B cell (primary cell): ENCODE measurements at regions not wholly inside any gene's neighbourhood (a gene's known extent, or its start where the extent isn't known, plus 50 kb on each side); places are given as distances from the start of the nearest gene placed in this dataset.

ENCODE experiments used
- ATAC-seq: fragments of 200-7000 bp; cut with Tn5 transposase; one replicate; pipeline ENCODE4 v1.10.0; 2021; ENCODE audit warnings: low read depth, mild to moderate bottlenecking, moderate number of reproducible peaks, moderate library complexity
- CTCF ChIA-PET: fragments of 350-600 bp; sonication (Branson Sonifier 250); formaldehyde crosslinking; loops from one replicate; lab custom pipeline; 2021; ENCODE audit warnings: antibody characterized with exemption, inconsistent platforms; lab: Charles Lee
- POLR2A ChIA-PET: fragments of 350-600 bp; sonication (Branson Sonifier 250); formaldehyde crosslinking; loops from one replicate; lab custom pipeline; 2021; ENCODE audit warnings: antibody characterized with exemption; lab: Charles Lee
- DNase-seq: peaks from one replicate; pipeline ENCODE4 v3.0.0; 2013
- H2AFZ ChIP-seq: 2 replicates; pipeline ENCODE4 v1.6.1; 2012; ENCODE audit warnings: mild to moderate bottlenecking, low read depth, low read length; ENCODE audit not compliant: insufficient read depth, poor library complexity, severe bottlenecking
- H3K27ac ChIP-seq, 2 donors: 1 replicate in 1 of 2; 2 replicates in 1 of 2; pipeline ENCODE4 v1.5.1; 2012 to 2013; ENCODE audit warnings: low read length in 2 of 2, mild to moderate bottlenecking in 2 of 2, moderate library complexity in 1 of 2
- H3K27me3 ChIP-seq, 4 experiments: fragments of 200-600 bp in 1 of 4; sonication (generic) in 1 of 4; replicated peaks in 1 of 4; 1 replicate in 2 of 4; 2 replicates in 2 of 4; pipeline versions ENCODE4 v1.6.1 to v1.7.0; 2013 to 2016; ENCODE audit warnings: low read length in 3 of 4, mild to moderate bottlenecking in 2 of 4, mixed read lengths in 1 of 4, moderate library complexity in 1 of 4; ENCODE audit not compliant: insufficient read depth in 4 of 4, control insufficient read depth in 3 of 4; ENCODE audit errors: control extremely low read depth in 1 of 4
- H3K36me3 ChIP-seq, 2 experiments: replicated peaks in 1 of 2; 1 replicate in 1 of 2; 2 replicates in 1 of 2; pipeline versions ENCODE4 v1.6.1 to v1.7.1; 2013; ENCODE audit warnings: low read length in 1 of 2; ENCODE audit not compliant: insufficient read depth in 2 of 2, control insufficient read depth in 1 of 2; ENCODE audit errors: control extremely low read depth in 1 of 2, extremely low read depth in 1 of 2
- H3K4me1 ChIP-seq, 2 donors: fragments of 200-600 bp in 1 of 2; sonication (generic) in 1 of 2; 1 replicate in 1 of 2; 2 replicates in 1 of 2; pipeline versions ENCODE4 v1.5.1 to v1.6.1; 2013 to 2017; ENCODE audit warnings: low read length in 2 of 2; ENCODE audit not compliant: control insufficient read depth in 2 of 2, insufficient read depth in 2 of 2
- H3K4me2 ChIP-seq: replicated peaks from 2 replicates; pipeline ENCODE3; 2012; ENCODE audit warnings: mild to moderate bottlenecking, low read depth, low read length; ENCODE audit not compliant: poor library complexity, severe bottlenecking
- H3K4me3 ChIP-seq, 5 experiments: fragments of 200-600 bp in 1 of 5; sonication (generic) in 1 of 5; 1 replicate in 3 of 5; 2 replicates in 2 of 5; pipeline versions ENCODE4 v1.5.1 to v1.7.0; 2011 to 2016; ENCODE audit warnings: low read length in 4 of 5, mild to moderate bottlenecking in 4 of 5, low read depth in 2 of 5, control low read depth in 1 of 5, moderate library complexity in 1 of 5; ENCODE audit not compliant: insufficient read depth in 1 of 5; ENCODE audit errors: control extremely low read depth in 1 of 5, extremely low read depth in 1 of 5
- H3K79me2 ChIP-seq: fragments of 200-600 bp; sonication (generic); one replicate; pipeline ENCODE4 v1.6.0; 2016; ENCODE audit warnings: low read length; ENCODE audit not compliant: control insufficient read depth, insufficient read depth
- H3K9ac ChIP-seq: fragments of 200-600 bp; sonication (generic); 2 replicates; pipeline ENCODE4 v1.6.1; 2017; ENCODE audit warnings: mild to moderate bottlenecking, low read length, moderate library complexity
- H3K9me3 ChIP-seq, 3 donors: one replicate each; pipeline versions ENCODE4 v1.6.1 to v1.7.1; 2013; ENCODE audit warnings: low read length in 2 of 3; ENCODE audit not compliant: control insufficient read depth in 2 of 3, insufficient read depth in 1 of 3; ENCODE audit errors: control extremely low read depth in 1 of 3
- H4K20me1 ChIP-seq: 2 replicates; pipeline ENCODE4 v1.6.0; 2012; ENCODE audit warnings: mild to moderate bottlenecking, low read length; ENCODE audit not compliant: insufficient read depth, control insufficient read depth, poor library complexity, severe bottlenecking
- H3K27ac Mint-ChIP-seq: one replicate; pipeline ENCODE4 v1.8.0; 2021; ENCODE audit warnings: mixed read lengths
- H3K27me3 Mint-ChIP-seq: one replicate; pipeline ENCODE4 v1.8.0; 2021; ENCODE audit warnings: mixed read lengths
- H3K4me1 Mint-ChIP-seq: one replicate; pipeline ENCODE4 v1.8.0; 2021; ENCODE audit warnings: mixed read lengths
- H3K4me3 Mint-ChIP-seq: one replicate; pipeline ENCODE4 v1.8.0; 2021; ENCODE audit warnings: mixed read lengths
- H3K9me3 Mint-ChIP-seq: one replicate; pipeline ENCODE4 v1.8.0; 2022; ENCODE audit warnings: mixed read lengths; ENCODE audit not compliant: insufficient read depth
- CTCF ChIP-seq: fragments of 200-600 bp; IDR thresholded peaks from one replicate; pipeline ENCODE4 v1.8.0; 2022; ENCODE audit warnings: antibody characterized with exemption, mild to moderate bottlenecking
- EZH2 ChIP-seq: IDR thresholded peaks from 2 replicates; pipeline ENCODE4 v1.6.1; 2012; ENCODE audit warnings: borderline replicate concordance, low read depth, mild to moderate bottlenecking, moderate library complexity, low read length; ENCODE audit not compliant: insufficient read depth, poor library complexity, severe bottlenecking
- WGBS: methylation state at CpG from one replicate; pipeline ENCODE4 v1.1.5; 2013; ENCODE audit warnings: missing lambda C conversion rate; ENCODE audit not compliant: insufficient coverage; 5-methylcytosine and 5-hydroxymethylcytosine counted together
- intact Hi-C: fragments of 100-400 bp; cut with micrococcal nuclease; formaldehyde crosslinking; loops from one replicate; pipeline ENCODE4 v1.10.0; 2022

GRCh38 chr6:10184371-10185227 is 230.3 kb downstream of the TFAP2A start:
- no peaks in the 10 kb centered on the region for H3K36me3 ChIP-seq
- 38% methylated on average over 1 of the region's 4 CpGs for WGBS
- no peaks in the 10 kb centered on the region for H3K4me1 ChIP-seq
- TF ChIP-seq CTCF (no peak), EZH2 (no peak)
- H2AFZ ChIP-seq: no peak overlapping the region
- ATAC-seq (no peak), DNase-seq (no peak)
- no peak overlapping the region for H3K9ac ChIP-seq
- no peaks in the 10 kb centered on the region for H3K9me3 Mint-ChIP-seq
- intact Hi-C loops: no loop called here
- no peaks in the 10 kb centered on the region for H3K27me3 ChIP-seq
- ChIA-PET CTCF (no interaction called here), POLR2A (no interaction called here)
- no peaks in the 10 kb centered on the region for H3K27me3 Mint-ChIP-seq
- H3K79me2 ChIP-seq: no peaks in the 10 kb centered on the region
- no peaks in the 10 kb centered on the region for H3K4me1 Mint-ChIP-seq
- no peak overlapping the region for H3K4me2 ChIP-seq
- H3K4me3 ChIP-seq: no peak overlapping the region
- H4K20me1 ChIP-seq: no peaks in the 10 kb centered on the region
- peaks cover 0 to 7% (median 0%) of the 10 kb centered on the region in 3 donors for H3K9me3 ChIP-seq
- no peak overlapping the region for H3K4me3 Mint-ChIP-seq
- H3K27ac ChIP-seq: no peak overlapping the region
- no peak overlapping the region for H3K27ac Mint-ChIP-seq
